ENCODE measurements at regions not wholly inside any gene's neighbourhood (a gene's known extent, or its start where the extent isn't known, plus 50 kb on each side); places are given as distances from the start of the nearest gene placed in this dataset.

- Mint-ChIP-seq H3K4me3 (no peak overlapping the region), H3K36me3 (no peaks in the 10 kb centered on the region), H3K9me3 (no peaks in the 10 kb centered on the region), H3K4me1 (peaks cover 5% of the 10 kb centered on the region in 2 donors), H3K27me3 (ENCODE audit: low read depth in 2 of 2) (peaks cover 5 to 15% of the 10 kb centered on the region in 2 donors), H3K27ac (no peak overlapping the region)
- Histone ChIP-seq H3K9me3 (ENCODE audit: control insufficient read depth, insufficient read depth, low read length) (no peaks in the 10 kb centered on the region), H3K36me3 (ENCODE audit: control insufficient read depth, insufficient read depth, low read length) (no peaks in the 10 kb centered on the region), H3K27ac (ENCODE audit: low read length) (no peak overlapping the region), H3K4me3 (ENCODE audit: low read length) (no peak overlapping the region), H3K27me3 (ENCODE audit: control insufficient read depth, insufficient read depth, low read length) (no peaks in the 10 kb centered on the region), H3K4me1 (ENCODE audit: control insufficient read depth, insufficient read depth, low read length) (no peaks in the 10 kb centered on the region)
- 80% methylated on average over 1 of the region's 1 CpG for WGBS (ENCODE audit: insufficient coverage)
- no peak for ATAC-seq
- intact Hi-C loops (cut with micrococcal nuclease): loop anchor here (5.0 kb wide), 1 partner anchor 1028 kb away; no protein-coding TSS in a partner anchor
- no peak for DNase-seq
- no peak for TF ChIP-seq CTCF (IDR thresholded peaks at IDR 0.05)
These were observed 68.2 kb upstream of the TAPT1 start for GRCh38 chr4:16294455-16294854.

GRCh38 chr4:16293210-16293838 lies 67.1 kb upstream of the TAPT1 start:
- intact Hi-C loops (cut with micrococcal nuclease): loop anchor here (5.0 kb wide), 1 partner anchor 1029 kb away; no protein-coding TSS in a partner anchor

GRCh38 chr4:16292585-16292984 lies 66.3 kb upstream of the TAPT1 start:
- Mint-ChIP-seq H3K27ac (no peak overlapping the region), H3K9me3 (no peaks in the 10 kb centered on the region), H3K36me3 (no peaks in the 10 kb centered on the region), H3K4me1 (peaks cover 5% of the 10 kb centered on the region in 2 donors), H3K4me3 (no peak overlapping the region), H3K27me3 (ENCODE audit: low read depth in 2 of 2) (peaks cover 4 to 19% of the 10 kb centered on the region in 2 donors)
- Histone ChIP-seq H3K9me3 (ENCODE audit: control insufficient read depth, insufficient read depth, low read length) (no peaks in the 10 kb centered on the region), H3K27me3 (ENCODE audit: control insufficient read depth, insufficient read depth, low read length) (no peaks in the 10 kb centered on the region), H3K27ac (ENCODE audit: low read length) (no peak overlapping the region), H3K36me3 (ENCODE audit: control insufficient read depth, insufficient read depth, low read length) (no peaks in the 10 kb centered on the region), H3K4me1 (ENCODE audit: control insufficient read depth, insufficient read depth, low read length) (no peaks in the 10 kb centered on the region), H3K4me3 (ENCODE audit: low read length) (no peak overlapping the region)
- DNase-seq: no peak
- 86% methylated on average over 7 of the region's 7 CpGs for WGBS (ENCODE audit: insufficient coverage)
- intact Hi-C loops (cut with micrococcal nuclease): loop anchor here (5.0 kb wide), 1 partner anchor 1030 kb away; no protein-coding TSS in a partner anchor
- ATAC-seq: no peak
- no peak for TF ChIP-seq CTCF (IDR thresholded peaks at IDR 0.05)

More at GRCh38 chr4:16293210-16293838, 67.1 kb upstream of the TAPT1 start:
- H3K27ac ChIP-seq (ENCODE audit: low read length): no peak overlapping the region
- Mint-ChIP-seq H3K4me1 (peaks cover 5% of the 10 kb centered on the region in 2 donors), H3K9me3 (no peaks in the 10 kb centered on the region), H3K36me3 (no peaks in the 10 kb centered on the region), H3K27ac (no peak overlapping the region), H3K4me3 (no peak overlapping the region), H3K27me3 (ENCODE audit: low read depth in 2 of 2) (peaks cover 3 to 20% of the 10 kb centered on the region in 2 donors)
- H3K27me3 ChIP-seq (ENCODE audit: control insufficient read depth, insufficient read depth, low read length): no peaks in the 10 kb centered on the region
- no peaks in the 10 kb centered on the region for H3K36me3 ChIP-seq (ENCODE audit: control insufficient read depth, insufficient read depth, low read length)
- no peak overlapping the region for H3K4me3 ChIP-seq (ENCODE audit: low read length)
- 96% methylated on average over 2 of the region's 2 CpGs for WGBS (ENCODE audit: insufficient coverage)
- H3K9me3 ChIP-seq (ENCODE audit: control insufficient read depth, insufficient read depth, low read length): no peaks in the 10 kb centered on the region
- no peaks in the 10 kb centered on the region for H3K4me1 ChIP-seq (ENCODE audit: control insufficient read depth, insufficient read depth, low read length)
- no peak for TF ChIP-seq CTCF (IDR thresholded peaks at IDR 0.05)
- ATAC-seq (no peak), DNase-seq (no peak)
